Bronchial epithelial cell (primary cell): ENCODE measurements at regions not wholly inside any gene's neighbourhood (a gene's known extent, or its start where the extent isn't known, plus 50 kb on each side); places are given as distances from the start of the nearest gene placed in this dataset.
A peak's percentile ranks its signal among the peaks of the same experiment; 100 is the strongest.

Source experiments
- DNase-seq: peaks from one replicate; pipeline ENCODE4 v3.0.0-alpha.2; 2010; ENCODE audit warnings: low read depth
- FAIRE-seq: peaks from 2 replicates; lab custom pipeline; 2011; peaks lifted over from hg19 to GRCh38; lab: Jason Lieb, UNC
- H3K27me3 ChIP-seq: 2 replicates; pipeline ENCODE4 v1.5.1; 2011; ENCODE audit warnings: low read length; ENCODE audit not compliant: control insufficient read depth, insufficient read depth
- H3K36me3 ChIP-seq: 2 replicates; pipeline ENCODE4 v1.5.1; 2011; ENCODE audit warnings: low read length; ENCODE audit not compliant: control insufficient read depth, insufficient read depth
- H3K4me3 ChIP-seq: 2 replicates; pipeline ENCODE4 v1.5.1; 2011; ENCODE audit warnings: mild to moderate bottlenecking, low read depth, low read length, control low read depth
- TF ChIP-seq, protein P1 (sequence below): IDR thresholded peaks from 2 replicates; pipeline ENCODE4 v1.5.1; 2011; ENCODE audit warnings: mild to moderate bottlenecking, moderate library complexity, low read length, control low read depth, inconsistent platforms; ENCODE audit not compliant: insufficient read depth, severe bottlenecking

GRCh38 chr2:128466776-128467175, 148.1 kb upstream of the HS6ST1 start:
- TF ChIP-seq, protein P1, sequence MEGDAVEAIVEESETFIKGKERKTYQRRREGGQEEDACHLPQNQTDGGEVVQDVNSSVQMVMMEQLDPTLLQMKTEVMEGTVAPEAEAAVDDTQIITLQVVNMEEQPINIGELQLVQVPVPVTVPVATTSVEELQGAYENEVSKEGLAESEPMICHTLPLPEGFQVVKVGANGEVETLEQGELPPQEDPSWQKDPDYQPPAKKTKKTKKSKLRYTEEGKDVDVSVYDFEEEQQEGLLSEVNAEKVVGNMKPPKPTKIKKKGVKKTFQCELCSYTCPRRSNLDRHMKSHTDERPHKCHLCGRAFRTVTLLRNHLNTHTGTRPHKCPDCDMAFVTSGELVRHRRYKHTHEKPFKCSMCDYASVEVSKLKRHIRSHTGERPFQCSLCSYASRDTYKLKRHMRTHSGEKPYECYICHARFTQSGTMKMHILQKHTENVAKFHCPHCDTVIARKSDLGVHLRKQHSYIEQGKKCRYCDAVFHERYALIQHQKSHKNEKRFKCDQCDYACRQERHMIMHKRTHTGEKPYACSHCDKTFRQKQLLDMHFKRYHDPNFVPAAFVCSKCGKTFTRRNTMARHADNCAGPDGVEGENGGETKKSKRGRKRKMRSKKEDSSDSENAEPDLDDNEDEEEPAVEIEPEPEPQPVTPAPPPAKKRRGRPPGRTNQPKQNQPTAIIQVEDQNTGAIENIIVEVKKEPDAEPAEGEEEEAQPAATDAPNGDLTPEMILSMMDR = no peak
- DNase-seq (no peak), FAIRE-seq (no peak)
- H3K4me3 ChIP-seq = no peak overlapping the region
- no peaks in the 10 kb centered on the region for H3K36me3 ChIP-seq
- H3K27me3 ChIP-seq = no peaks in the 10 kb centered on the region

DNA sequence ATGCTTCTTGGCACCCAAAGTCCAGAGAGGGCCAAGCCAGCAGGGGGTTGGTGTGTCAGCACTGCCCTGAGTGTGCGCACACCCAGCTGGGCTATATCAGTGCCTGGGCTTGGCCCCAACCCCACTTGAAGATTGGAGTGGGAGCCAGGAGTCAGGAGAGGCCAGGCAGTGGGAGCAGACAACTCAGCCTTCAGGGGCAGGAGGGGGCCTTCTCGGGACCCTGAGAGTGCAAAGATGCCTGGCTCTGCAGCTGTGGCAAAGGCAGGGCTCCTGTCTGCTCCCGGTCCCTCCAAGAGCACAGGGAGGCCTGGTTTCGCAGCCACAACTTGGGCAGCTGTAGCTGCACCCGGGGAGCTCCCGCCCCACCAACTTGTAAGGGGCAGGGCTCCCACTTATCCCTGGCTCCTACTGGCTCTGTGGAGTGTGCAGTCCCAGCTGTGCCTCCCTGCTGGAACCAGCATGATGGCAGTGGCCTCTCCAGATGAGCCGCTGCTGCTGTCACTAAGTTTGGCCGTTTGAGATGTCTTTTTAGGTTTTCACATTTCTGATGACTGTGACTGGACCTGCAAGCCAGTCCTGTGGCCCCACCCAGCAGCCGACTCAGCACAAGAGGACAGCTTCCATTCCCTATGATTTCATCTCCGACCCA, 148.8 kb upstream of the HS6ST1 start:
- TF ChIP-seq, protein P1 = no peak
- no peak for DNase-seq
- FAIRE-seq = no peak

DNA sequence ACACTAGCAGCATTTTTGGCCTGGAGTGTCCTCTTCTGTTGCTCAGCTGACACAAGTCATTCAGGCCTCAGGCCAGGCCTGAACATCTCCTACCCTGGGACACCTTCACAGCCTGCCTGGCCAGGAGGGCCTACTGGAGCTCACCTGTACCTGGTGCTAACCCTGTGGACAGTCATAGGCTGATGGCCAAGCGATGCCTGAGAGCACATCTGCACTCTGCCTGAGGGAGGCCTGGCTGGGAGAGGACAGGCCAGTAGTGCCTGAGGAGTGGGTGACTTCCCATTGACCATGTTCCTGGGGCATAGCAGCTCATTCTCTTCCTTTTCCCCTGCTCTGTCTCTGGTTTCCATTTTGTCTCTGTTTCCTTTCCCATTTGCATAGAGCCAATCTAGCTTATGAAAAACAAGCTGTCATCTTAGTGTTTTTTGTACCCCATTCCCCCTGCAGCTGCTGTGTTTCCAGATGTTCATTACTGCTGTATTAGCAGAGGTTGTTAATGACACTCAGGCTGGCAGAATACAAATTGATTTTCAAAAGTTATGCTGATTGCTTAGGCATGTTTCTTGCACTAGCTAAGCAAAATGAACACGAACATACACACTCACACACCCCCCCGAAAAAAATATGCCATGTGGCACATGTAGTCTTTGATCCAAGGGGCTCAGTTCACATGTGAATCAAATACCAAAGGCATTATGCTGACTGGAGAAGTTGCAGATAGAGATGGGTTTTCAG, 149.7 kb upstream of the HS6ST1 start:
- Histone ChIP-seq H3K4me3 (no peak overlapping the region), H3K36me3 (no peaks in the 10 kb centered on the region), H3K27me3 (no peaks in the 10 kb centered on the region)
- no peak for DNase-seq
- TF ChIP-seq, protein P1 = no peak
- no peak for FAIRE-seq

More for the DNA sequence above, 148.8 kb upstream of the HS6ST1 start:
- no peaks in the 10 kb centered on the region for H3K36me3 ChIP-seq
- no peak overlapping the region for H3K4me3 ChIP-seq
- no peaks in the 10 kb centered on the region for H3K27me3 ChIP-seq

GRCh38 chr2:128469203-128469602, 150.5 kb upstream of the HS6ST1 start:
- DNase-seq (no peak), FAIRE-seq (peak; percentile 32)
- H3K4me3 ChIP-seq = no peak overlapping the region
- no peaks in the 10 kb centered on the region for H3K36me3 ChIP-seq
- TF ChIP-seq, protein P1 = peak; percentile 47
- no peaks in the 10 kb centered on the region for H3K27me3 ChIP-seq

DNA sequence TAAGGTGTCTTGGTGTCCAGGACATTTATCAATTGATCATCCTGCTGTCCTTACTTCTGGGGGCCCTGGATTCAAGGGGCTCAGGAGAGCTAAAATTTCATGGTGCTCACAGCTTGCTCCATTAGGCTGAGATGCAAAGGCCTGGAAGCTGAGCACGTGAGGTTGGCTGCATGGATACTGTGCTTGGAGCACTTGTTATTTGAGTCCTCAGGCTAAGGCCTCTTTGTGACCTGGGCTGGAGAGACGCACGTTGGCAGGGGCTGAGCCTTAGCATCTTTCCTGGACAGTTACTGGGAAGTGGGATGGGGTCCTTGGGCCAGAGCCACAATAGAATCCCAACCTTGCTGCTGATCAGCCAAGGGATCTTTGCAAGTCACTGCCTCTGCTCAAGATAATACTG, 151.2 kb upstream of the HS6ST1 start:
- Histone ChIP-seq H3K36me3 (no peaks in the 10 kb centered on the region), H3K4me3 (no peak overlapping the region), H3K27me3 (no peaks in the 10 kb centered on the region)
- FAIRE-seq (no peak), DNase-seq (no peak)
- TF ChIP-seq, protein P1 = no peak
